Prostate gland (tissue), 2 donors: ENCODE measurements at regions not wholly inside any gene's neighbourhood (a gene's known extent, or its start where the extent isn't known, plus 50 kb on each side); places are given as distances from the start of the nearest gene placed in this dataset.

Experiments used
- DNase-seq: peaks from one replicate; pipeline ENCODE4 v3.0.0-alpha.2; 2019; ENCODE audit warnings: low spot score
- H3K27ac ChIP-seq, 2 donors: fragments of 200-600 bp; sonication (generic); 2 replicates each; pipeline ENCODE4 v1.5.1; 2017 to 2019
- H3K27me3 ChIP-seq: fragments of 200-600 bp; sonication (generic); replicated peaks from 2 replicates; pipeline ENCODE4 v1.5.1; 2019; ENCODE audit not compliant: insufficient read depth
- H3K36me3 ChIP-seq, 2 donors: fragments of 200-600 bp; sonication (generic); 1 replicate in 1 of 2; 2 replicates in 1 of 2; pipeline versions ENCODE4 v1.5.1 to v1.8.1; 2017 to 2019
- H3K4me1 ChIP-seq: fragments of 200-600 bp; sonication (generic); replicated peaks from 2 replicates; pipeline ENCODE4 v1.5.1; 2019
- H3K4me3 ChIP-seq, 2 donors: fragments of 200-600 bp; sonication (generic); 2 replicates each; pipeline ENCODE4 v1.5.1; 2017 to 2019
- H3K9me3 ChIP-seq: fragments of 200-600 bp; sonication (generic); 2 replicates; pipeline ENCODE4 v1.5.1; 2017
- POLR2A ChIP-seq: fragments of 450-650 bp; IDR thresholded peaks from one replicate; pipeline ENCODE4 v1.6.1; 2016; ENCODE audit warnings: antibody characterized with exemption, mild to moderate bottlenecking
- POLR2AphosphoS5 ChIP-seq: sonication (generic); formaldehyde crosslinking; IDR thresholded peaks from one replicate; pipeline ENCODE4 v1.6.1; 2017; ENCODE audit warnings: antibody characterized with exemption
- WGBS: methylation state at CpG from one replicate; pipeline ENCODE4 v1.1.5; 2018; 5-methylcytosine and 5-hydroxymethylcytosine counted together
- intact Hi-C: fragments of 100-400 bp; cut with DNase I; formaldehyde crosslinking; loops from one replicate; pipeline ENCODE4 v1.14.2; 2022
- TF ChIP-seq, protein P1 (sequence below), 4 experiments: fragments of 200-600 bp in 2 of 4; fragments of 450-650 bp in 2 of 4; sonication (generic) in 2 of 4; IDR thresholded peaks; 1 replicate in 3 of 4; 2 replicates in 1 of 4; pipeline ENCODE4 v1.5.1; 2016 to 2019; ENCODE audit warnings: antibody characterized with exemption in 4 of 4, mild to moderate bottlenecking in 2 of 4, moderate library complexity in 2 of 4

GRCh38 chr3:94331831-94332230 is 269.0 kb downstream of the NSUN3 start:
- TF ChIP-seq, protein P1, sequence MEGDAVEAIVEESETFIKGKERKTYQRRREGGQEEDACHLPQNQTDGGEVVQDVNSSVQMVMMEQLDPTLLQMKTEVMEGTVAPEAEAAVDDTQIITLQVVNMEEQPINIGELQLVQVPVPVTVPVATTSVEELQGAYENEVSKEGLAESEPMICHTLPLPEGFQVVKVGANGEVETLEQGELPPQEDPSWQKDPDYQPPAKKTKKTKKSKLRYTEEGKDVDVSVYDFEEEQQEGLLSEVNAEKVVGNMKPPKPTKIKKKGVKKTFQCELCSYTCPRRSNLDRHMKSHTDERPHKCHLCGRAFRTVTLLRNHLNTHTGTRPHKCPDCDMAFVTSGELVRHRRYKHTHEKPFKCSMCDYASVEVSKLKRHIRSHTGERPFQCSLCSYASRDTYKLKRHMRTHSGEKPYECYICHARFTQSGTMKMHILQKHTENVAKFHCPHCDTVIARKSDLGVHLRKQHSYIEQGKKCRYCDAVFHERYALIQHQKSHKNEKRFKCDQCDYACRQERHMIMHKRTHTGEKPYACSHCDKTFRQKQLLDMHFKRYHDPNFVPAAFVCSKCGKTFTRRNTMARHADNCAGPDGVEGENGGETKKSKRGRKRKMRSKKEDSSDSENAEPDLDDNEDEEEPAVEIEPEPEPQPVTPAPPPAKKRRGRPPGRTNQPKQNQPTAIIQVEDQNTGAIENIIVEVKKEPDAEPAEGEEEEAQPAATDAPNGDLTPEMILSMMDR (IDR thresholded peaks at IDR 0.05), result no peak
- TF ChIP-seq POLR2AphosphoS5 (no peak), POLR2A (no peak)
- DNase-seq, result no peak
- WGBS, result 93% methylated on average over 1 of the region's 1 CpG
- no peaks in the 10 kb centered on the region for H3K4me1 ChIP-seq
- intact Hi-C loops, result no loop called here
- H3K9me3 ChIP-seq, result no peaks in the 10 kb centered on the region
- no peaks in the 10 kb centered on the region for H3K36me3 ChIP-seq
- H3K27ac ChIP-seq, result no peak overlapping the region
- H3K4me3 ChIP-seq, result no peak overlapping the region
- H3K27me3 ChIP-seq, result no peaks in the 10 kb centered on the region

DNA sequence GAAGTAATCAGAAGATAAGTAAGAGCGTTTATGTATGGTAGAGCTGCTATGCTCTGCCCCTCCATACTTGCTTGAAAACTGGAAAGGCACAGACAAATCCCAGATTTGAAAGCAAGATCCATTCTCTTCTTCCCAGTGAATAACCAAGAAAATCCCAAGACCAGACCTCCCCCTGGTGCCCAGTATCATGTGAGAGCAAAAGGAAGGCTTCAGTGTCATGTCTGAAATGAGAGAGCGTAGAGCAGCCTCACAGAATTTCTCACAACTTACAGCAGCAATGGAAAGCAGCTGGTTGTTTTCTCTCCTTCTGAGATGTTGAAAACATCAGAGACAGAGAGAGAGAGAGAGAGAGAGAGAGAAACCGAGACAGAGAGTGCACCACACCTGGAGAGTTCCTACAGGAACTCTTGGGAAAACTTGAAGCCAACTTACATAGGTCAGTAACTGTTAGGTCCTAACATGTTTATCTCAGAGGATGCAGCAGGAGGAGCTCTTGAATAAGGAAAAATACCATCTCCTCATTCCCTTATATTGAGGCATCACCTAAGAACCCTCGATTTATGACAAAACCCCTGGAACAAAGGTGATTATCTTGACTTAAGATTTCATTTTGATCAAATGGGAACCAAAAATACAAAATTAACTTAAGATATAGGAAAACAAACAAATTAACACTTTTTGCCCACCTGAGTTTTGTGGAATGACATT is 273.3 kb downstream of the NSUN3 start:
- no peak for TF ChIP-seq POLR2AphosphoS5
- TF ChIP-seq POLR2A, result no peak
- TF ChIP-seq, protein P1 (IDR thresholded peaks at IDR 0.05), result peak in 2 of 4 experiments; percentile 44 to 56
- H3K4me1 ChIP-seq, result no peaks in the 10 kb centered on the region
- 59% methylated on average over 4 of the region's 4 CpGs for WGBS
- H3K9me3 ChIP-seq, result no peaks in the 10 kb centered on the region
- no peaks in the 10 kb centered on the region for H3K36me3 ChIP-seq
- no peak overlapping the region for H3K4me3 ChIP-seq
- no peaks in the 10 kb centered on the region for H3K27me3 ChIP-seq
- H3K27ac ChIP-seq, result no peak overlapping the region
- DNase-seq, result peak; percentile 6
- intact Hi-C loops, result no loop called here

DNA sequence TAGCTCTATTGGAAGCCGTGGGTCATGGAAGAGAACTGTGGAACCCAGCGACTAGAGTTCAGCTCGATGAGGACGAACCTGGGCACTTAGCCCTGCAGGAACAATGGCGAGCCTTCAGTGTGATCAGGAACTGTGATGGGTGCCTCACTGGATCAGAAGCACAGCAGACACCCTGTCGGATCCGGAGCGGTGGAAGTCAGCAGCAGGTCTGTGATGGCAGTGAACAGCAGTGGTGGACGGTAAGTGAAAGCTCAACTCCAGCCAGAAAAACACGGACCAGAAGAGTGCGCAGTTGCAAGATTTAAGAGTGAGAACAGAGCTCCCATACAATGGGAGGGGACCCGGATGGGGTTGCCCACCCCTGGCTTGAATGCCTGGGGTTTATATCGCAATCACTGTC is 282.2 kb downstream of the NSUN3 start:
- no peak overlapping the region for H3K4me3 ChIP-seq
- no peak for DNase-seq
- TF ChIP-seq POLR2AphosphoS5 (no peak), POLR2A (no peak)
- TF ChIP-seq, protein P1 (IDR thresholded peaks at IDR 0.05), result no peak
- WGBS, result 96% methylated on average over 13 of the region's 13 CpGs
- H3K4me1 ChIP-seq, result no peaks in the 10 kb centered on the region
- intact Hi-C loops, result no loop called here
- no peaks in the 10 kb centered on the region for H3K36me3 ChIP-seq
- H3K9me3 ChIP-seq, result no peaks in the 10 kb centered on the region
- H3K27ac ChIP-seq, result no peak overlapping the region
- no peaks in the 10 kb centered on the region for H3K27me3 ChIP-seq

- Histone ChIP-seq H3K9me3 (no peaks in the 10 kb centered on the region), H3K36me3 (no peaks in the 10 kb centered on the region), H3K4me1 (no peaks in the 10 kb centered on the region), H3K27ac (no peak overlapping the region), H3K4me3 (no peak overlapping the region), H3K27me3 (no peaks in the 10 kb centered on the region)
- intact Hi-C loops, result no loop called here
- DNase-seq, result no peak
- TF ChIP-seq, protein P1 (IDR thresholded peaks at IDR 0.05), result no peak
- TF ChIP-seq POLR2AphosphoS5 (no peak), POLR2A (no peak)
- 79% methylated on average over 4 of the region's 4 CpGs for WGBS
Observed at GRCh38 chr3:94349310-94349878, 286.5 kb downstream of the NSUN3 start.

- WGBS, result 92% methylated on average over 1 of the region's 1 CpG
- intact Hi-C loops, result no loop called here
- peaks cover 2% of the 10 kb centered on the region for H3K4me1 ChIP-seq
- no peaks in the 10 kb centered on the region for H3K9me3 ChIP-seq
- no peaks in the 10 kb centered on the region for H3K36me3 ChIP-seq
- no peak overlapping the region for H3K4me3 ChIP-seq
- TF ChIP-seq POLR2A (no peak), POLR2AphosphoS5 (no peak)
- TF ChIP-seq, protein P1 (IDR thresholded peaks at IDR 0.05), result no peak
- DNase-seq, result no peak
- H3K27ac ChIP-seq, result no peak overlapping the region
- H3K27me3 ChIP-seq, result no peaks in the 10 kb centered on the region
Observed at GRCh38 chr3:94356581-94356980, 293.7 kb downstream of the NSUN3 start.
